ENCODE measurements at regions not wholly inside any gene's neighbourhood (a gene's known extent, or its start where the extent isn't known, plus 50 kb on each side); places are given as distances from the start of the nearest gene placed in this dataset.

DNA sequence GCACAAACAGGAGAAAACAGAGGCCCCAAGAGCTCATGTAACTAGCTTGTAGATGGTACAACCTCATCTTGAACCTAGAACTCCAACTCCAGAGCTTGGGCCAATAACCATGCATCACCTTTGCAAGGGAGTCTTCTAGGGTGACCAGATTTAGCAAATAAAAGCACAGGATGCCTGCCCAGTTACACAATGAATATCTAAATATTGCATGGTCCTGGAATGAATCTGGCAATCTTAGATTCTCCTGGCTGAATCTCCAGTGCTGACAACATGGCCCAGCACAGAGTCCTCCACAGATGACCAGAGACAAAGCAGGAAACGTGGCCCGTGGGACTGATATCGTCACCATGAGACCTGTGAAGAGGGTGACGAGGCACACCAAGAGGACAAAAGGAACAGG is 494.1 kb downstream of the PREX1 start:
- H3K9me3 ChIP-seq (ENCODE audit: insufficient read depth, low read depth) = no peaks in the 10 kb centered on the region
- no peak overlapping the region for H3K27ac ChIP-seq
- H3K4me2 ChIP-seq = no peak overlapping the region
- ChIA-PET CTCF (no interaction called here), POLR2A (ENCODE audit: unreplicated experiment) (no interaction called here)
- TF ChIP-seq, protein P1, sequence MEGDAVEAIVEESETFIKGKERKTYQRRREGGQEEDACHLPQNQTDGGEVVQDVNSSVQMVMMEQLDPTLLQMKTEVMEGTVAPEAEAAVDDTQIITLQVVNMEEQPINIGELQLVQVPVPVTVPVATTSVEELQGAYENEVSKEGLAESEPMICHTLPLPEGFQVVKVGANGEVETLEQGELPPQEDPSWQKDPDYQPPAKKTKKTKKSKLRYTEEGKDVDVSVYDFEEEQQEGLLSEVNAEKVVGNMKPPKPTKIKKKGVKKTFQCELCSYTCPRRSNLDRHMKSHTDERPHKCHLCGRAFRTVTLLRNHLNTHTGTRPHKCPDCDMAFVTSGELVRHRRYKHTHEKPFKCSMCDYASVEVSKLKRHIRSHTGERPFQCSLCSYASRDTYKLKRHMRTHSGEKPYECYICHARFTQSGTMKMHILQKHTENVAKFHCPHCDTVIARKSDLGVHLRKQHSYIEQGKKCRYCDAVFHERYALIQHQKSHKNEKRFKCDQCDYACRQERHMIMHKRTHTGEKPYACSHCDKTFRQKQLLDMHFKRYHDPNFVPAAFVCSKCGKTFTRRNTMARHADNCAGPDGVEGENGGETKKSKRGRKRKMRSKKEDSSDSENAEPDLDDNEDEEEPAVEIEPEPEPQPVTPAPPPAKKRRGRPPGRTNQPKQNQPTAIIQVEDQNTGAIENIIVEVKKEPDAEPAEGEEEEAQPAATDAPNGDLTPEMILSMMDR (conservative IDR thresholded peaks at IDR 0.05) = no peak
- no peak for TF ChIP-seq EZH2 (IDR thresholded peaks at IDR 0.05; ENCODE audit: low read depth)
- no peaks in the 10 kb centered on the region for H4K20me1 ChIP-seq (ENCODE audit: insufficient read depth)
- no peak overlapping the region for H2AFZ ChIP-seq
- peaks cover 39% of the 10 kb centered on the region for H3K4me1 ChIP-seq (replicated peaks; ENCODE audit: insufficient read depth)
- no peaks in the 10 kb centered on the region for H3K9me2 ChIP-seq (ENCODE audit: insufficient read depth)
- intact Hi-C loops (cut with micrococcal nuclease; ENCODE audit: unreplicated experiment) = no loop called here
- H3K27me3 ChIP-seq (ENCODE audit: insufficient read depth, low read depth) = no peaks in the 10 kb centered on the region
- no peaks in the 10 kb centered on the region for H3K79me2 ChIP-seq (ENCODE audit: low read depth)
- no peak overlapping the region for H3K4me3 ChIP-seq
- BruUV-seq (replicated peaks) = no TSS peak
- no peaks in the 10 kb centered on the region for H3K36me3 ChIP-seq (ENCODE audit: low read depth)
- DNase-seq = no peak
- H3F3A ChIP-seq (ENCODE audit: insufficient read depth, low read depth) = peaks cover 26% of the 10 kb centered on the region

DNA sequence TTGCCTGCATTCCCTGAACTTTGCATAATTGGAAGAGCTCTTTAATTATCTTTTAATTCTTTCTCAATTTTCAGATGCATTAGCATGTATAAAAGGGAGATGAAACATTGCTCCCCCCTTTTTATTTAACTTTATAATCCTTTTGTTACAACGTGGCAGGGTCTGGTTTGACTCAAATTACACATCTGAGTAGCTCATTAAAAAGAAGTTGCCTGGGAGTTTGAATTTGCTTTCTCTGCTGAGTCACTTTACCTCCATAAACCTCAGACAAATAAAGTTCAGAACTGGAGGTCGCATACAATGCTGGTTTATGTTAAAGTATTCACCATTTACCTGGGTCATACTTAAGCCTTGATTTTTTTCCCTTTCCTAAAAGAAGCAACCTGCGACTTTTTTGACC is 495.2 kb downstream of the PREX1 start:
- H3K27ac ChIP-seq = peak overlapping the region; percentile 62
- H3K4me1 ChIP-seq (replicated peaks; ENCODE audit: insufficient read depth) = peaks cover 35% of the 10 kb centered on the region
- CTCF ChIA-PET = no interaction called here
- H3K9me2 ChIP-seq (ENCODE audit: insufficient read depth) = no peaks in the 10 kb centered on the region
- no peaks in the 10 kb centered on the region for H3K79me2 ChIP-seq (ENCODE audit: low read depth)
- peaks cover 25% of the 10 kb centered on the region for H3F3A ChIP-seq (ENCODE audit: insufficient read depth, low read depth)
- no peaks in the 10 kb centered on the region for H4K20me1 ChIP-seq (ENCODE audit: insufficient read depth)
- no peak overlapping the region for H3K4me3 ChIP-seq
- TF ChIP-seq, protein P1 (conservative IDR thresholded peaks at IDR 0.05) = no peak
- TF ChIP-seq EZH2 (IDR thresholded peaks at IDR 0.05; ENCODE audit: low read depth) = no peak
- POLR2A ChIA-PET (ENCODE audit: unreplicated experiment) = interaction anchor here (0.6 kb wide), 1 partner anchor 187 kb away, joined by 5 read pairs; no protein-coding TSS in a partner anchor
- intact Hi-C loops (cut with micrococcal nuclease; ENCODE audit: unreplicated experiment) = no loop called here
- peak overlapping the region; percentile 49 for H3K4me2 ChIP-seq
- BruUV-seq (replicated peaks) = no TSS peak
- no peaks in the 10 kb centered on the region for H3K27me3 ChIP-seq (ENCODE audit: insufficient read depth, low read depth)
- peak in 1 of 2 experiments; percentile 64 for DNase-seq
- no peaks in the 10 kb centered on the region for H3K36me3 ChIP-seq (ENCODE audit: low read depth)
- no peak overlapping the region for H2AFZ ChIP-seq
- H3K9me3 ChIP-seq (ENCODE audit: insufficient read depth, low read depth) = no peaks in the 10 kb centered on the region

DNA sequence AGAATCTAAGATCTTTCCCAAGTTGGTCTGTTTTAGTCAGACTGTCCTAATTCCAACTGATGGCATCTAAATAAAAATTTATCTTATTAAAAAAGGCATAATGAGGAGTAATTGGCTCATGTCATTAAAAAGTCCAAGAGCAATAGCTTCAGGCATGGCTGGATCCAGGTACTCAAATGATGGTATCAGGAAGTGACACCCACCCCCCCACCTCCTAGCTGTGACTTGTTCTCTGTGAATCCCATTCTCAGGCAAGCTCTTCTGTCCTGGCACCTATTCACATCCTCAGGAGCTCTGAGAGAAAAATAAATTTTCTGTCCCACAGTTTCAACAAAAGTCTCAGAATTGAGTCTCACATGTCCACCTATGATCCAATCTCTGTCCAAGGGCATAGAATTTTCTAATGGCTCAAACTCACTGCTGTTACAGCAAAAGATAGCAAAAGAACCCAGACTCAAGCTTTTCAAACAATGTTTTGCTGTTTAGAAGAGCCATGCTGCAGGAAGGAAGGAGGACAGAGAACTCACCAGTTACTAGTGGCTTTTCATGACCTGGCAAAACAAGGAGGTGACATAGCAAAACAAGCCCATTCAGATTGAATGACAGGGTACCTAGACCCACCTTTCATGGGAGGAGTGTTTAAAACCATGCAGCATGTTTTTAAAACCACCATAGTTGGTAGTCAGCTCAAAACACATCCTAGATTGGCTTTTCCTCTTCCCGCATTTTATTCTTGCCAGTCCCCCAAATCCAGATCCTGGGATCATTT is 496.1 kb downstream of the PREX1 start:
- Histone ChIP-seq H3K79me2 (ENCODE audit: low read depth) (no peaks in the 10 kb centered on the region), H3K36me3 (ENCODE audit: low read depth) (no peaks in the 10 kb centered on the region), H3F3A (ENCODE audit: insufficient read depth, low read depth) (peaks cover 25% of the 10 kb centered on the region), H3K9me2 (ENCODE audit: insufficient read depth) (no peaks in the 10 kb centered on the region), H3K9me3 (ENCODE audit: insufficient read depth, low read depth) (no peaks in the 10 kb centered on the region), H3K4me2 (peak overlapping the region; percentile 49), H4K20me1 (ENCODE audit: insufficient read depth) (no peaks in the 10 kb centered on the region), H3K27me3 (ENCODE audit: insufficient read depth, low read depth) (no peaks in the 10 kb centered on the region), H3K27ac (peak overlapping the region; percentile 62), H3K4me1 (replicated peaks; ENCODE audit: insufficient read depth) (peaks cover 35% of the 10 kb centered on the region), H2AFZ (no peak overlapping the region), H3K4me3 (no peak overlapping the region)
- intact Hi-C loops (cut with micrococcal nuclease; ENCODE audit: unreplicated experiment) = no loop called here
- ChIA-PET CTCF (no interaction called here), POLR2A (ENCODE audit: unreplicated experiment) (no interaction called here)
- peak in 1 of 2 experiments; percentile 55 for DNase-seq
- TF ChIP-seq EZH2 (IDR thresholded peaks at IDR 0.05; ENCODE audit: low read depth) = no peak
- TF ChIP-seq, protein P1 (conservative IDR thresholded peaks at IDR 0.05) = no peak
- BruUV-seq (replicated peaks) = no TSS peak
